ACHN (cell line): ENCODE measurements at regions not wholly inside any gene's neighbourhood (a gene's known extent, or its start where the extent isn't known, plus 50 kb on each side); places are given as distances from the start of the nearest gene placed in this dataset.

Experiments used
- DNase-seq: peaks from one replicate; pipeline ENCODE4 v3.0.0-alpha.2; 2015
- in situ Hi-C: cut with HindIII; loops from 2 replicates; pipeline ENCODE4 v1.10.0; 2017; ENCODE audit warnings: low sequenced_read_pairs, low pct_ligation_motif_present, low pct_unique_long_range_greater_than_20kb

DNA sequence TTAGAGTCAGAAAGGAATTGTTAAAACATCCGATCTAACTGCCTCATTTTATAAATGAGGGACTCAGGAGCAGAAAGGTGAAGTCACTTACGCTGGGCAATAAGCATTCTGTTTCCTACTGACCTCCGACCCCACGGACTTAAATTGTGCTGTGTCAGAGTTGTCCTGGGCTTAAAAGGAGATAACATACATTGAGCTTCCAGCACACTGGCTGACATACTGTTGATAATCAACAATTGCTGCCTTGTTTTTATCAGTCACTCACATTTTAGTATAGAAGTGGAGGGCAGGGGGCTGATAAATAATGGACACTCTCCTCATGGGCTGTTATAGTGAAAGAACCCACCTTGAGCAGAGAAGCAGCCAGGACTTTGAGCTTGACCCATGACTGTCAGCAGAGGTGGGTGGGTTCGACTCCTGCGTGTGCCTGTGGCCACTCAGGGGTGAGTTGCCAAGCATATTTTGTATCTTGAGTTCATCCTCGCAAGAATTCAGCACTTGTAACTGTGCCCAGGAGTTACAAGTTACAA, 166.5 kb upstream of the JARID2 start:
- DNase-seq = no peak
- in situ Hi-C loops = no loop called here

DNA sequence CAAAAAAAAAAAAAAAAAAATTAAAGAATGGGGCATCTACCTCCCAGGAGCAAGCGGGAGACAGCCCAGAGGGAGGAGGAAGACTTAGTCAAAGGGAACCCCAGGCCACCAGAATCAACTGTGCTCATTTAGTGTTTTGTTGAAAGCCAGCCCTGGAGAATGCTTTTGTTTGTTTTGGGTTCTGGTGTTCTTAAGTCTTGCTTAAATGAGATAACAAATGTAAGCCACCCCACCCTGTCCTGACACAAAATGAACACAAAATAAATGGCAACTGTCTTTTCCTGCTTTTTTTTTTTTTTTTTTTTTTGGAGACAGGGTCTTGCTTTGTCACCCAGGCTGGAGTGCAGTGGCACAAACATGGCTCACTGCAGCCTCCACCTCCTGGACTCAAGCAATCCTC, 165.0 kb upstream of the JARID2 start:
- in situ Hi-C loops = no loop called here
- DNase-seq = no peak

DNA sequence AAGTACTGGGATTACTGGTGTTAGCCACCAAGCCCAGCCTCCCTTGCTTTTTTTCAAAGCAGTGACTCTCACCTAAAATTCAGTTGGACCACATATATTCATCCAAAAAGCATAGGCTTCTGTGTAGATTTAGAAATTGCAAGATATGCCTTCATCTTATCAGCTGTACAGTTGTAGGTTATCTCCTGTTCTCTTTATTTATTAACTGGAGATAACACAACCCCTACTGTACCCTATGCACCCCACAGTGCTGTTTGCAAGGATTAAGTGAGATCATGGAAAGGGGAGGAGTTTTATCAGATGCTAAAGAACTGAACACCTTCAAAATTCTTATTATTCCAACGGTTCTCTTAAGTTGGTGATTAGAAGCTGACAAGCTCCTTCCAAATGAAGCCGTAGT, 164.4 kb upstream of the JARID2 start:
- no peak for DNase-seq
- in situ Hi-C loops = no loop called here

DNA sequence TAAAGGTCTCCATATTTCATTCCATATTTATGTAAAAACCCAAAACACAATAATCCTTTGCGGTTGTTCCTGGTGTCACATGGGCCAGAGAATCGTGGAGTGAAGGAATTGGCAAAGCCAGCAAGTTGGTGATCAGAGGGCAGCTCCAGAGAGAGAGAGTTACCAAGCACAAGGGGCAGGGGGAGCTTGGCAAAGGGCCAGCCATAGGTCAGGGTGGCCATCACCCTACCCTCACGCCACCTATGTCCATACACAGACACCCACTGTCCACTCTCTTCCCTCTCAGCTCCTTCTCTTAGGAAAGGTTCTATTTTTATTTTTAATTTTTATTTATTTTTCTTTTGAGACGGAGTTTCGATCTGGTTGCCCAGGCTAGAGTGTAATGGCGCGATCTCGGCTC, 163.2 kb upstream of the JARID2 start:
- in situ Hi-C loops = no loop called here
- DNase-seq = no peak

DNA sequence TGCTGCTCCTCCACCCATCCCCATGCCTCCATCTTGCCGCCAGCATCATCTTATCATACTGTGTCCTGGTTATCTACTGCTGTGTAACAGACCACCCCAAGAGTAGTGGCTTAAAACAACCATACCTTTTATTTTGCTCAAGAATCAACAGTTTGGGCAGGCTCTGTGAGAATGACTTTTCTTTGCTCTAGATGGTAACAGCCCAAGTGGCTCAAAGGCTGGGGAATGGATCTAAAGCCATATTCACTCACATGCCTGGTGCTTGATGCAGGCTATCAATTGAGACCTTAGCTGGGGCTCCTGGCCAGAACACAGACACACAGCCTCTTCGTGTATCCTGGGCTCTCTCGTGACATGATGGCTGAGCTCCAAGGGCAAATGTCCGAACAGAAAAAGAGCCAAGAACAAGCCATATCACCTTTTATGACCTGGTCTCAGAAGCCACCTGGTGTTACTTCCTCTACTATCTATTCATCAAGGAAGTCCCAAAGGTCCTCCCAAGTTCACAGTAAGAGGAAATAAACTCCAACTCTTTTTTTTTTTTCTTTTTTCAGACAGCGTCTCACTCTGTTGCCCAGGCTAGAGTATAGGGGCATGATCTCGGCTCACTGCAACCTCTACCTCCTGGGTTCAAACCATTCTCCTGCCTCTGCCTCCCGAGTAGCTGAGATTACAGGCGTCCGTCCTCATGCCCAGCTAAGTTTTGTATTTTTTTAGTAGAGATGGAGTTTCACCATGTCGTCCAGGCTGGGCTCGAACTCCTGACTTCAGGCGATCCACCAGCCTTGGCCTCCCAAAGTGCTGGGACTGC, 159.3 kb upstream of the JARID2 start:
- no peak for DNase-seq

DNA sequence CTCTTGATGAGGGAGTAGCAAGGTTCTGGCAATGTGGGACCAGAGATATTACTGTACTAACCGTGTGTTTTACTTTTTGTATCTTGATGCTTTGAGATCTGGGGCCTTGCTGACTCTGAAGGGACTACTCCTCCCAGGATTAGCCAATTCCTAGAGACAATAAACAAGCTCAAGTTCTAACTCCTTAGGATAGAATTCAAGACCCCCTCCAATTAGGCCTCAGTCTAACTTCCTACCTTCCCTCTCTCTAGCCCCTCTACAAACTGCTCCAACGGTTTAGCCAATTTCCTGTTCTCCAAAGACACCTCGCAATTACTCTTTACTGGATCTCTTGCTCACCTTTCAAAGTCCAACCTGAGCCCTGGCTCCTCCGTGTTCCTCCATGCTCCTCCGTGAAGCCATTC, 158.7 kb upstream of the JARID2 start:
- no peak for DNase-seq
- in situ Hi-C loops = no loop called here

More for the DNA sequence above, 159.3 kb upstream of the JARID2 start:
- in situ Hi-C loops = no loop called here

DNA sequence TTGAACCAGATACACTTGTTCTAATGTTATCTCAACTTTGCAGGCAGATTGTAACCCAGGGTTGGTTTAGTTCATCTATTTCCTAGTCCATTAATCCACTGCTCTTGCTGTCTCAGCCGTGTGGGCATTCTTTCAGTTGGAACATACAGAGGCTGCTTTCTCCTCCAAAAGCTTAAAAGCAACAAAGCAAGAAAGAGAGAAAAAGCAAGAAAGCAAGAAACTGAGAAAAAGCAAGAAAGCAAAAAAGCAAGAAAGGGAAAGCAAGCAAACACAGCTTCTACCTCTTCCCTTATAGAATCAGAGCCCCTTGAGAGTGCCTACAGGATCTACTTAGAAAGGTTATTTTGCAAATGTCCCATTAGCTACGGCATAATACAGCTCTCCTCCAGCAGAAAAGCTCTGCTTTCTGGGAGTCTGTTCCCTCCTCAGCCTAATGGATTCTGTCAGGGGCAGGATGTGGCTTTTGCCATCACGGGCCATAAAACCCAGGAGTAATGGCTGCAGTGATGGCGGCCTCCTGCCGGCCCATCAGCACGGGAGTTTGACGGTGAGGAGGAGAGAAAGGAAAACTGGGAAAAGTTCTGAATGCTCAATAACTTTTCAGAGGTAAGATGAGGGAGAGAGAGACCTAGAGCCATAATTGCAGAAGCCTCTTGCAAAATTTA, 156.8 kb upstream of the JARID2 start:
- in situ Hi-C loops = no loop called here
- DNase-seq = no peak

DNA sequence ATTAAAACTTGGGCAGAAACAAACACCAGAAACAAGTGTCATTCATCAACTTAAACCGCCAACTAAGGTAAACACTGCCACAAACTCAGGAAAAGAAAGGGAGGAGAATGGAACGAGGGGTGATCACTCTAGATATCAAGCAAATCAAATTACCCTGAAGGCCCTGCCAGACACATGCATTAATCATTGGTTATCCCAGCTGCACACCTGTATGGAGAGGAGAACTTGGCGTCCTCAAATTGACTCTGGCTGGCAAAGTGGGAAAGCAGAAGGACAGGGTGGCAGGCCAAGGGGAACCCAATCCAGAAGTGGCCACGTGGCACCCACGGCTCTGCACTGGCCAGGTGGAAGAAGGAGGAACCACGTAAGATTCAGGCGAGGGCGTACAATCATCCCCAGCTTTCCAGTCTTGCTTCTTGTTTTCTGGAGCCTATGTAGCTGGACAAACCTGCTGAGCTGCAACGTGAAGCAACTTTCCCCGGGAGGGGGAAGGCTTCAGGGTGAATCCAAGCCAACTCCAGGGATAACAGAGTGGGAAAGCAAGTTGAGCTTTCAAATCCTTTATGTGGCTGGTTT, 156.2 kb upstream of the JARID2 start:
- in situ Hi-C loops = no loop called here
- DNase-seq = no peak

DNA sequence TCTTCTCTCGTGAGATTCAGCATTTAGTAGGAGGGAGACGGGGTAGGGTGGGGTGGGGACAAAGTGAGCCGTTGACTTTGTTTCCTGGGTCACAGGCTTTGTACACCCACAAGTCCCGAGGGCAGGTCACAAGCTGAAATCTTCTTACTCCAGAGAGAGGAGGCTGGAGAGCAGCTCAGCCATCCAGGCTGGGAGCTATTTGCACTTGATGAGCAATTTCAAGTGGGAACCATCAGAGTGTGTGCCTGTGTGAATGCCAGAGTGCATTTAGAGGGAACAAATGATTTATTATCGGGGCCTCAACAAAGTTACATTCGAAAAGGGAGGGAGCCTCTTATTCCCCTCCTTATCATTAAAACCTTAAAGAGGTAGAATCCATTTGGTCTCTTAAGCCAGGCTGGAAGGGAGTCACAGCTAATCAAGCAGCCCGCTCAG, 155.7 kb upstream of the JARID2 start:
- in situ Hi-C loops = no loop called here
- DNase-seq = no peak

DNA sequence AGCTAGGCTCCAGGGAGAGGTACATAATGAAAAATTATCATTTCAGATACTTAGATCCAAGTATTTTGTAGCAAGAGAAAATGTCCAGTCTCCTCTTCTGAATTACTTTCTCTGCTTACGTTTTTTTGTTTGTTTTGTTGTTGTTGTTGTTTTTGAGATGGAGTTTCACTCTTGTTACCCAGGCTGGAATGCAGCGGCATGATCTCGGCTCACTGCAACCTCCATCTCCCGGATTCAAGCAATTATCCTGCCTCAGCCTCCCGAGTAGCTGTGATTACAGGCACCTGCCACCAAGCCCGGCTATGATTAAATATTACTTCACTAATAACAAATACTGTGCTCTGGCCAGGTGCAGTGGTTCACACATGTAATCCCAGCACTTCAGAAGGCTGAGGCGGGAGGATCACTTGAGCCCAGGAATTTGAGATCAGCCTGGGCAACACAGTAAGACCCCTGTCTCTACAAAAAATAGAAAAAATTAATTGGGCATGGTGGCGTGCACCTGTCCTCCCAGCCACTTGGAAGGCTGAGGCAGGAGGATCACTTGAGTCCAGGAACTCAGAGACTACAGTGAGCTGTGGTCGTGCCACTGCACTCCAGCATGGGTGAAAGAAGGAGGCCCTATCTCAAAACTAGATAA, 155.0 kb upstream of the JARID2 start:
- in situ Hi-C loops = no loop called here
- DNase-seq = no peak

DNA sequence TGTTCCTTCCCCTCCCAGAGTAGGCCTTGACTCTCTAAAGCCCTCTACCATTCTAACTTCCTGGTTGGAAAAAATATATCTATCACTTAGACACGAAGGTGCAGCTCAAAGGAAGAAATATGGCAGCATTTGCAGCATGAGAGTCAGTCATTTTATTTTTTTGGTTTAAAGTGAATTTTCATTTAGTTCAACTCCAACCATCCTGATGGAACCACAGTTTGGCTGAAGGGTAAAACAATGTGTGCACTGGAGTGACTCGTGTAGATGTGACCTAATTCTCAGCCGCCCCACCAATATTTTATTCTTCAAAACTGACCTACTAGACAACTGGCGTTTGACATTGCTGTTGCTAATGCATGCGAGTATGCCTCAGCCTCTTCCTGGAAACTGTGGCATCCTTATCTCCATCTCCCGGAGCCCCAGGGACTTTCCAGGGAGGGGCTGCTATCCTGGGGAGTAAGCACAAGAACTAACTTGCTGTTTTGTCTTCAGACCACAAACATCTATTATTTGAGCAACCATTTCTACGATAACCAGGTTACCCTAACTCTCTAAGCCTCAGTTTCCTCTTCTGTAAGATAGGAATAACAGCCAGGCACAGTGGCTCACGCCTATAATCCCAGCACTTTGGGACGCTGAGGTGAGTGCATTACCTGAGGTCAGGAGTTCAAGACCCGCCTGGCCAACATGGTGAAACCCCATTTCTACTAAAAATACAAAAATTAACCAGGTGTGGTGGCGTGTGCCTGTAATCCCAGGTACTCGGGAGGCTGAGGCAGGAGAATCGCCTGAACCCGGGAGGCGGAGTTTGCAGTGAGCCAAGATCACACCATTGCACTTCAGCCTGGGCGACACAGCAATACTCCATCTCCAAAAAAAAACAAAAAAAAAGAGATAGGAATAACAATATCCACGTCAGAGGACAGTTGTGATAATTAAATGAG, 148.7 kb upstream of the JARID2 start:
- in situ Hi-C loops = no loop called here
- no peak for DNase-seq

DNA sequence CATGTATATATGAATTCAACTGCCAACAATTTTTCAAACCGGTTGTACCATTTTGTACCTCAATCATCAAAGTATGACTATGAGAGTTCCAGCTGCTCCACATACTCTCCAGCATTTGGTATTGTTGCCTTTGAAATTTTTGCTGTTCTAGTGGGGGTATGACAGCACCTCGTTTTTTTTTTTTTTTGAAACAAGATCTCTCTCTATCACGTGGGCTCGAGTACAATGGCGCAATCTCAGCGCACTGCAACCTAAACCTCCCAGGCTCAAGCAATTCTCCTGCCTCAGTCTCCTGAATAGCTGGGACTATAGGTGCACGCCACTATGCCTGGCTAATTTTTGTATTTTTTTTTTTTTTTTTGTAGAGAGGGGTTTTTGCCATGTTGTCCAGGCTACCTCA, 144.7 kb upstream of the JARID2 start:
- DNase-seq = no peak
- in situ Hi-C loops = no loop called here

DNA sequence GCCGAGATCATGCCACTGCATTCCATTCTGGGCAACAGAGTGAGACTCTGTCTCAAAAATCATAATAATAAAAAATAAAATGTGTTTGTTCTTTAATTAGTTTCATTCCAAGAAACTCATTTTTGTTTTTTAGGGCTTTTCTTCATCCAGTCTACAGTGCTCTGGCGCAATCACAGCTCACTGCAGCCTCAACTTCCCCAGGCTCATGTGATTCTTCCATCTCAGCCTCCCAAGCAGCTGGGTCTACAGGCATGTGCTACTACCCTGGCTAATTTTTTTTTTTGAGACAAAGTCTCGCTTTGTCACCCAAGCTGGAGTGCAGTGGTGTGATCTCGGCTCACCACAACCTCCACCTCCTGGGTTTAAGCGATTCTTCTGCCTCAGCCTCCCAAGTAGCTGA, 143.6 kb upstream of the JARID2 start:
- no peak for DNase-seq
- in situ Hi-C loops = no loop called here

DNA sequence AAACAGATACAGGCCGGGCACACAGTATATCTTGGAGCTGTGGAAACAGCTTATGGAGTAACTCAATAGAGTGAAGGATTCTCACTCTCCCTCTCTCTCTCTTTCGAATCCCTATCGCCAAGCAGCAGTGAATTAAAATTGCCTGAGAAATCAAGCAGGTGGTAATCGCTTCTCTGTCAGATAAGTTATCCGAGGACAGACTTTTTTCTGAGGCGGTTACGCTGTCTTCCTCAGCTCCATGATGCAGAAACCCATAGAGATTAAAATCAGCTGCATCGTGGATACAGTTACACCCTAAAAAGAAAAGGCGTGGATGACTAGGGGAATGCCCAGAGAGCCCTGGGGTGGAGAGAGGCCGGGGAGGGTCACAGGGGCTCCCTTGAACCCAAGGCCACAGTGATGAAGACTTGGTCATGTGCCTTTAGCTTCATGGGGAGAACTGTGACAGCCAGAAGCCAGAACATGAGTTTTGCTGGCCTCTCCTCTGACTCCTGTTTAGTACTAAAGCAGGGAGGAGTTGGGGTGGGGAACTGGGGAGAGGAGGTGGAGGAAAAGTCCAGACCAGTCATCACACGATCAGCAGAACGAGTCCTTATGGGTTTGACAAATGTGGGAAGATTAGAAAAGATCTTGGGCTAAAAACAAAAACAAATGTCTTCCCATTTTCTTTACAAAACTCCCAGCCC, 138.8 kb upstream of the JARID2 start:
- no peak for DNase-seq
- in situ Hi-C loops = no loop called here

DNA sequence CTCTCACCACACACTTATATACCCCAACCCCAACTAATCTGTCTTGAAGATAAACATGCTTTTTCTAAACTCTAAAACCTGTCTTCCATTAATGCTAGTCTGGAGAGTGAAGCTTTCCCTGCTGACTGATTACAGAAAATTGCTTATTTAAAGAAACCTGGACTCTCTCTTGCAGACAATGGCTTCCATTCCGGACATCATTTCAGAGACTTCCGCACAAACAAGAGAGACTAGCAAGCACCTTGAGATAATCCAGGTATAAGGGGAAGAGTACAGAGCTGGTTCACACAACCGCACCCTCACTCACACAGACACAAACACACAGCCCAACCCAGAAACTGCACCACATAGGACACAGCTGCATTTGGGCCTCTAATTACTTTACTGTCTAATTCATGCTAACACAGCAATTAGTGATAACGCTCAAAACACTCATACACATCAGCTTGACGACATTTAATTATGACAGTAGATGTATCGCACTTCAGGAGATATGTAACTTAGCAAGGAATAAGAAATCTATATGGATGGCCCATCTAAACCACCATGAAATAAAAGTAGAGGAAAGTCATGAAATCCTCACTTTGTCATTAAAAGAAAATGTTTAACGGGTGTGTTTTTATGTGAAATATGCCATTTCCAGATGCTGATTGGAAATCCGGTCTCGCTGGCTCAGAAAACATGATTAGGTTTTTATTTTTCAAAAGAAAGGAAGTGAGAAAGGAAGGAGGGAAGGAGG, 138.1 kb upstream of the JARID2 start:
- in situ Hi-C loops = no loop called here
- DNase-seq = no peak

DNA sequence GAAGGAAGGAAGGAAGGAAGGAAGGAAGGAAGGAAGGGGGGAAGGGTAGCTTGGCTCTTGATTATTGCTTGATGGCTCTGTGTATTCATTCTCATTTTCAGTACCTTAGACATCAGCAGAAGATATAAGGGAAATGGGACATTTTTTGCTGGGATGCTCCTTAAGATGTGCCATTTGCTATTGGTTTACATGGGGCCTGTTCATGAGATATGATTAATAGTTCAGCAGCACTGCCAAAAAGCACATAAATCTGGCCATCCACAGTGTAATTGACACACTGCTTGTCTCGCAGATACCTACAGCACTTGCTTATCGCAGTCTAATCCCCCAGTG, 137.5 kb upstream of the JARID2 start:
- in situ Hi-C loops = no loop called here
- no peak for DNase-seq
